Activated naive CD4-positive, alpha-beta T cell treated with anti-CD3 and anti-CD28 coated beads, Interleukin-2, amount 50 U/mL, for 24 hours (primary cell): ENCODE measurements at regions not wholly inside any gene's neighbourhood (a gene's known extent, or its start where the extent isn't known, plus 50 kb on each side); places are given as distances from the start of the nearest gene placed in this dataset.
"Not testable (repeated sequence)": the region's sequence is repeated elsewhere in the genome, so short reads cannot be mapped to it uniquely, and the experiment has no call there.

Experiments used
- H3K27ac Mint-ChIP-seq: one replicate; pipeline ENCODE4 v1.8.0; 2021; ENCODE audit warnings: mild to moderate bottlenecking, mixed read lengths
- H3K27me3 Mint-ChIP-seq: one replicate; pipeline ENCODE4 v1.8.0; 2021; ENCODE audit warnings: mixed read lengths
- H3K36me3 Mint-ChIP-seq: one replicate; pipeline ENCODE4 v1.8.0; 2021; ENCODE audit warnings: mixed read lengths
- H3K4me1 Mint-ChIP-seq: one replicate; pipeline ENCODE4 v1.8.0; 2021; ENCODE audit warnings: mixed read lengths
- H3K4me3 Mint-ChIP-seq: one replicate; pipeline ENCODE4 v1.8.0; 2021; ENCODE audit warnings: mild to moderate bottlenecking, mixed read lengths
- H3K9me3 Mint-ChIP-seq: one replicate; pipeline ENCODE4 v1.8.0; 2021; ENCODE audit warnings: mixed read lengths

GRCh38 chr21:23026878-23027277 is 2028.7 kb downstream of the NCAM2 start:
- Mint-ChIP-seq H3K4me3 (no peak overlapping the region), H3K4me1 (no peaks in the 10 kb centered on the region), H3K9me3 (no peaks in the 10 kb centered on the region), H3K27ac (no peak overlapping the region), H3K27me3 (no peaks in the 10 kb centered on the region), H3K36me3 (no peaks in the 10 kb centered on the region)

- Mint-ChIP-seq H3K27me3 (no peaks in the 10 kb centered on the region), H3K36me3 (no peaks in the 10 kb centered on the region), H3K4me3 (no peak overlapping the region), H3K9me3 (no peaks in the 10 kb centered on the region), H3K4me1 (no peaks in the 10 kb centered on the region), H3K27ac (no peak overlapping the region)
Measured at GRCh38 chr21:23039846-23040245, 2041.6 kb downstream of the NCAM2 start.

DNA sequence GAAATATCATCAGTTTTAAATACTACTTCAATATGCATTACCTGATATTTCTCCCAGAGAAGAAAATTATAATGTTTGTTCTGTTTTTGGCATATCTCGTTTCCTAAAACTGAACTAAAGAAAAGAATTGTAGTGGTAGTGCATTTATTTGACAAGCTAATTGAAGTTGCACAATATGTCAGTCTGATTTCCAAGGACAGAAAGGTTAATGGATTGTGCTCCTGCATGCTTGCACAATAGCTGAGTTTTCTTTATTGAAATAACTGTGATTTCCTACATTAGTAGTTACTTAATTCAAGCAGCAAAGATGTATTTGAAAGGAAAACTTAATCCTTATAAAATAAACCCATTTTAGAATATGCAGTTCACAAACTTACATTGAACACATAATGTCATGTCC is 2047.7 kb downstream of the NCAM2 start:
- no peaks in the 10 kb centered on the region for H3K9me3 Mint-ChIP-seq
- H3K36me3 Mint-ChIP-seq = no peaks in the 10 kb centered on the region
- no peak overlapping the region for H3K27ac Mint-ChIP-seq
- H3K4me1 Mint-ChIP-seq = no peaks in the 10 kb centered on the region
- H3K27me3 Mint-ChIP-seq = no peaks in the 10 kb centered on the region
- no peak overlapping the region for H3K4me3 Mint-ChIP-seq

DNA sequence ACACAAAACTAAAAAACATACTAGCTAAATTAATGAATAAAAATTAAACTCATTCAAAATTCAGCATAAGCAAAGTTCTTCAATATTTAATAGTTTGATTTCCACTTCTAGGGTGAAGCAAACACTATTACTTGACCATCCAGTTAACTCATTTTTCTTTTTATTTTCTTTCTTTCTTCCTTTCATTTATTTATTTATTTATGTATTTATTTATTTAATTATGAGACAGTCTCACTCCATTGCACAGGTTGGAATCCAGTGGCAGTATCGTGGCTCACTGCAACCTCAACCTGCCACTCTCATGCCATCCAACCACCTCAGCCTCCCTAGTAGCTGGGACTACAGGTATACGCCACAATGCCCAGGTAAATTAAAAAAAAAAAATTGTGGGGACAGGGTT is 2069.5 kb downstream of the NCAM2 start:
- Mint-ChIP-seq H3K9me3 (no peaks in the 10 kb centered on the region), H3K36me3 (no peaks in the 10 kb centered on the region), H3K4me3 (no peak overlapping the region), H3K4me1 (no peaks in the 10 kb centered on the region), H3K27me3 (no peaks in the 10 kb centered on the region), H3K27ac (no peak overlapping the region)

DNA sequence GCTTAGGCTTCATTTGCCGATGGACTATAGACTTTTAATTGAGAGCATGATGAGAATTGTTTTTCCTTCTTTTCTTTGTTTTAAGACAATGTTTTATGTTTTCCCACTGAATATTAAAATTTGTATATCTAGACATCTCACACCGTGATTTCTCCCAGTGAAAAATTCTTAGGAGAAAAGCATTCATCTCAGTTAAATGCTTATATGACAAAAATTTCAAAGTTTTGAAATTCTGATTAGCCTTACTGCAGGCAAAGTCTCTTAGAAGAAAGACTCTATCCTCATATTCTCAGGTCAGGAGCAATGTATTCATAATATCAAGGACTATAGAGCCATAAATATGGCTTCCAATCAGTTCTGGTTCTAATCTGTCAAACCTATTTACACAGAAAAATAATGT is 2085.0 kb downstream of the NCAM2 start:
- Mint-ChIP-seq H3K27ac (no peak overlapping the region), H3K4me1 (no peaks in the 10 kb centered on the region), H3K9me3 (no peaks in the 10 kb centered on the region), H3K4me3 (no peak overlapping the region), H3K27me3 (no peaks in the 10 kb centered on the region), H3K36me3 (no peaks in the 10 kb centered on the region)

GRCh38 chr21:23093259-23093658 is 2095.1 kb downstream of the NCAM2 start:
- H3K27me3 Mint-ChIP-seq = no peaks in the 10 kb centered on the region
- H3K9me3 Mint-ChIP-seq = no peaks in the 10 kb centered on the region
- no peak overlapping the region for H3K4me3 Mint-ChIP-seq
- no peak overlapping the region for H3K27ac Mint-ChIP-seq
- no peaks in the 10 kb centered on the region for H3K36me3 Mint-ChIP-seq
- no peaks in the 10 kb centered on the region for H3K4me1 Mint-ChIP-seq

- H3K4me1 Mint-ChIP-seq = no peaks in the 10 kb centered on the region
- no peak overlapping the region for H3K27ac Mint-ChIP-seq
Measured at GRCh38 chr21:23099185-23099584, 2101.0 kb downstream of the NCAM2 start.

DNA sequence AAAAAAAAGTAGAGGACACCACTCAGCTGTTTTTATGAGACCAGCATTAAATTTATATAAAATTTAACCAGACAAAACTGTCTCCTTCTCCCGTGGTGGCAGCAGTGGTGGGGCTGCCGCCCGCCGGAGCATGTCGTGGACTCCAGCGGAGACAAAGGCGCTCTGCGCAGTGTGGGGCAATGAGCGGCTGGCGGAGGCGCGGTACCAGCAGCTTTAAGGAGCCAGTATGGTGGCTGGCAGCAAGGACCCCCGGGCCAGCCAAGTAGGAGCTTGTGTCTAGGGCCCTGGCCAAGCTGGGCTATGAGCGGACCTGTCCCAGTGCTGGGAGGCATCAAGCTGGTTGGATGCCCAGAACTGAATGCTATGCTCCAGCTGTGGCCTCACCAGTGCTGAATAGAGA is 2102.9 kb downstream of the NCAM2 start:
- Mint-ChIP-seq H3K27ac (no peak overlapping the region), H3K36me3 (no peaks in the 10 kb centered on the region), H3K9me3 (no peaks in the 10 kb centered on the region), H3K27me3 (no peaks in the 10 kb centered on the region), H3K4me3 (no peak overlapping the region), H3K4me1 (no peaks in the 10 kb centered on the region)

More at GRCh38 chr21:23099185-23099584, 2101.0 kb downstream of the NCAM2 start:
- Mint-ChIP-seq H3K9me3 (no peaks in the 10 kb centered on the region), H3K36me3 (no peaks in the 10 kb centered on the region), H3K4me3 (no peak overlapping the region), H3K27me3 (no peaks in the 10 kb centered on the region)

- Mint-ChIP-seq H3K4me1 (no peaks in the 10 kb centered on the region), H3K9me3 (no peaks in the 10 kb centered on the region)
Measured at GRCh38 chr21:23108533-23108932, 2110.3 kb downstream of the NCAM2 start.

GRCh38 chr21:23111070-23111600 is 2112.9 kb downstream of the NCAM2 start:
- no peaks in the 10 kb centered on the region for H3K36me3 Mint-ChIP-seq

More at GRCh38 chr21:23108533-23108932, 2110.3 kb downstream of the NCAM2 start:
- H3K4me3 Mint-ChIP-seq = no peak overlapping the region
- H3K27ac Mint-ChIP-seq = no peak overlapping the region
- no peaks in the 10 kb centered on the region for H3K36me3 Mint-ChIP-seq
- H3K27me3 Mint-ChIP-seq = no peaks in the 10 kb centered on the region

GRCh38 chr21:23119491-23119890 is 2121.3 kb downstream of the NCAM2 start:
- no peak overlapping the region for H3K27ac Mint-ChIP-seq
- H3K36me3 Mint-ChIP-seq = no peaks in the 10 kb centered on the region

More at GRCh38 chr21:23111070-23111600, 2112.9 kb downstream of the NCAM2 start:
- H3K9me3 Mint-ChIP-seq = no peaks in the 10 kb centered on the region
- H3K4me3 Mint-ChIP-seq = no peak overlapping the region
- H3K4me1 Mint-ChIP-seq = no peaks in the 10 kb centered on the region
- H3K27ac Mint-ChIP-seq = no peak overlapping the region
- no peaks in the 10 kb centered on the region for H3K27me3 Mint-ChIP-seq

GRCh38 chr21:23127973-23128372 is 2129.8 kb downstream of the NCAM2 start:
- Mint-ChIP-seq H3K27me3 (no peaks in the 10 kb centered on the region), H3K36me3 (no peaks in the 10 kb centered on the region), H3K4me1 (no peaks in the 10 kb centered on the region), H3K9me3 (no peaks in the 10 kb centered on the region), H3K27ac (no peak overlapping the region), H3K4me3 (no peak overlapping the region)

More at GRCh38 chr21:23119491-23119890, 2121.3 kb downstream of the NCAM2 start:
- Mint-ChIP-seq H3K9me3 (no peaks in the 10 kb centered on the region), H3K4me1 (no peaks in the 10 kb centered on the region), H3K4me3 (no peak overlapping the region), H3K27me3 (no peaks in the 10 kb centered on the region)

DNA sequence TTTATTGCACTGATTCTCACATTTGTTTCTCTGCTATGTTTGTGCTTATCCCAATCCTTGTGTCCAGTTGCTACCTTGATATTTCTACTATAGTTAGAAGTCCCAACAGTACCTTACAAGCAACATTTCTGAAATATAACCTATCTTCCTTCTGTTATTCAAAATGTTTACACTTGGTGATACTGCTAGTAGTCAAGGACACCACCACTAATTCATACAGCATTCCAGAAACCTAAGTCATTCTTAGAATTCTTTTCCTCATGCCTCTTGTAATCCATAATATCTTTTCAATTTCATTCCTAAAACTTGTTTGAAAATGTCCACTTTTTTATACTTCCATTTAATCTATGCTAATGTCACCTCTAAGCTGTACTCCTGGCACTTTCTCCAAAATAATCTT is 2132.1 kb downstream of the NCAM2 start:
- H3K27me3 Mint-ChIP-seq = no peaks in the 10 kb centered on the region
- no peaks in the 10 kb centered on the region for H3K4me1 Mint-ChIP-seq
- H3K36me3 Mint-ChIP-seq = no peaks in the 10 kb centered on the region
- no peak overlapping the region for H3K27ac Mint-ChIP-seq
- no peaks in the 10 kb centered on the region for H3K9me3 Mint-ChIP-seq
- H3K4me3 Mint-ChIP-seq = no peak overlapping the region

- Mint-ChIP-seq H3K9me3 (no peaks in the 10 kb centered on the region), H3K4me3 (no peak overlapping the region), H3K27me3 (no peaks in the 10 kb centered on the region), H3K27ac (no peak overlapping the region), H3K36me3 (no peaks in the 10 kb centered on the region), H3K4me1 (no peaks in the 10 kb centered on the region)
Measured at GRCh38 chr21:23131177-23131576, 2133.0 kb downstream of the NCAM2 start.

DNA sequence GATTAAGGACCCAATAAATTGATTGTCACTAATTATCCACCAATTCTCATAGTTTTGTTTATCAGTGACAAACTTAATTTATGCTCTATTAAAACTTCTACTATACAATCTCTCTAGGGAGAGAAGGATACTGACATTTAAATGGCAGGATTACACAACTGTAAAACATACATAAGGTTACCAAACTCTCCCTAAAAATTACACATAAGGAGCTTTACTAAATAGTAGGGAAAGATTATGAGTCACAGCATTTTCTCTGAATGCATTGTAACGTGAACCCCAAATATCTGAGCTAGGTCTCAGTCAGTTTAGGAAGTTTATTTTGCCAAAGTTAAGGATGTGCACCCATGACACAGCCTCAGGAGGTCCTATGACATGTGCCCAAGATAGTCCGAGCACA is 2140.6 kb downstream of the NCAM2 start:
- Mint-ChIP-seq H3K4me3 (no peak overlapping the region), H3K27me3 (no peaks in the 10 kb centered on the region), H3K36me3 (no peaks in the 10 kb centered on the region), H3K27ac (no peak overlapping the region), H3K4me1 (no peaks in the 10 kb centered on the region), H3K9me3 (peaks cover 4% of the 10 kb centered on the region)

GRCh38 chr21:23152130-23152529 is 2153.9 kb downstream of the NCAM2 start:
- H3K27me3 Mint-ChIP-seq = no peaks in the 10 kb centered on the region
- H3K36me3 Mint-ChIP-seq = no peaks in the 10 kb centered on the region
- H3K4me1 Mint-ChIP-seq = no peaks in the 10 kb centered on the region
- H3K27ac Mint-ChIP-seq = no peak overlapping the region
- no peak overlapping the region for H3K4me3 Mint-ChIP-seq
- H3K9me3 Mint-ChIP-seq = peaks cover 4% of the 10 kb centered on the region

- not testable (repeated sequence) for H3K9me3 Mint-ChIP-seq, H3K4me3 Mint-ChIP-seq, H3K4me1 Mint-ChIP-seq, H3K36me3 Mint-ChIP-seq, H3K27ac Mint-ChIP-seq, H3K27me3 Mint-ChIP-seq
Measured at GRCh38 chr21:23153842-23154241, 2155.6 kb downstream of the NCAM2 start.
